HUES48 (cell line): ENCODE measurements at regions not wholly inside any gene's neighbourhood (a gene's known extent, or its start where the extent isn't known, plus 50 kb on each side); places are given as distances from the start of the nearest gene placed in this dataset.
"Not testable (repeated sequence)": the region's sequence is repeated elsewhere in the genome, so short reads cannot be mapped to it uniquely, and the experiment has no call there.

Experiments
- H3K27ac ChIP-seq: one replicate; pipeline ENCODE4 v1.7.0; 2013; ENCODE audit warnings: low read depth, low read length, inconsistent platforms
- H3K27me3 ChIP-seq: 2 replicates; pipeline ENCODE4 v1.6.1; 2013; ENCODE audit warnings: mild to moderate bottlenecking, low read length; ENCODE audit not compliant: control insufficient read depth, insufficient read depth
- H3K36me3 ChIP-seq: 2 replicates; pipeline ENCODE4 v1.6.1; 2013; ENCODE audit warnings: low read length; ENCODE audit not compliant: control insufficient read depth, insufficient read depth
- H3K4me1 ChIP-seq: 2 replicates; pipeline ENCODE4 v1.6.1; 2013; ENCODE audit warnings: mild to moderate bottlenecking, low read length; ENCODE audit not compliant: control insufficient read depth, insufficient read depth
- H3K4me3 ChIP-seq: 2 replicates; pipeline ENCODE4 v1.5.1; 2013; ENCODE audit warnings: mild to moderate bottlenecking, low read depth, low read length
- H3K9ac ChIP-seq: 2 replicates; pipeline ENCODE4 v1.6.1; 2013; ENCODE audit warnings: mild to moderate bottlenecking, low read depth, low read length, moderate library complexity
- H3K9me3 ChIP-seq: 2 replicates; pipeline ENCODE4 v1.6.1; 2013; ENCODE audit warnings: low read length; ENCODE audit not compliant: control insufficient read depth, insufficient read depth

GRCh38 chr1:209173796-209174195 lies 409.7 kb upstream of the CAMK1G start:
- not testable (repeated sequence) for H3K27ac ChIP-seq, H3K36me3 ChIP-seq, H3K9me3 ChIP-seq, H3K27me3 ChIP-seq, H3K4me3 ChIP-seq, H3K9ac ChIP-seq, H3K4me1 ChIP-seq

GRCh38 chr1:209176866-209177430 lies 406.6 kb upstream of the CAMK1G start:
- no peak overlapping the region for H3K27ac ChIP-seq
- no peaks in the 10 kb centered on the region for H3K27me3 ChIP-seq
- H3K4me1 ChIP-seq: no peaks in the 10 kb centered on the region
- peaks cover 4% of the 10 kb centered on the region; the same call in 1 of the 2 replicates for H3K9me3 ChIP-seq
- H3K9ac ChIP-seq: no peak overlapping the region
- no peak overlapping the region for H3K4me3 ChIP-seq
- H3K36me3 ChIP-seq: no peaks in the 10 kb centered on the region

- Histone ChIP-seq H3K27me3 (no peaks in the 10 kb centered on the region), H3K36me3 (no peaks in the 10 kb centered on the region), H3K4me1 (no peaks in the 10 kb centered on the region), H3K9ac (no peak overlapping the region), H3K27ac (no peak overlapping the region), H3K4me3 (no peak overlapping the region), H3K9me3 (peaks cover 13% of the 10 kb centered on the region; the same call in 1 of the 2 replicates)
These were observed 400.3 kb upstream of the CAMK1G start for GRCh38 chr1:209183195-209183594.

GRCh38 chr1:209187589-209187988 lies 395.9 kb upstream of the CAMK1G start:
- Histone ChIP-seq H3K36me3 (no peaks in the 10 kb centered on the region), H3K4me1 (peaks cover 12% of the 10 kb centered on the region), H3K27ac (no peak overlapping the region), H3K4me3 (no peak overlapping the region), H3K27me3 (no peaks in the 10 kb centered on the region), H3K9ac (no peak overlapping the region), H3K9me3 (peaks cover 12% of the 10 kb centered on the region; the same call in 1 of the 2 replicates)

DNA sequence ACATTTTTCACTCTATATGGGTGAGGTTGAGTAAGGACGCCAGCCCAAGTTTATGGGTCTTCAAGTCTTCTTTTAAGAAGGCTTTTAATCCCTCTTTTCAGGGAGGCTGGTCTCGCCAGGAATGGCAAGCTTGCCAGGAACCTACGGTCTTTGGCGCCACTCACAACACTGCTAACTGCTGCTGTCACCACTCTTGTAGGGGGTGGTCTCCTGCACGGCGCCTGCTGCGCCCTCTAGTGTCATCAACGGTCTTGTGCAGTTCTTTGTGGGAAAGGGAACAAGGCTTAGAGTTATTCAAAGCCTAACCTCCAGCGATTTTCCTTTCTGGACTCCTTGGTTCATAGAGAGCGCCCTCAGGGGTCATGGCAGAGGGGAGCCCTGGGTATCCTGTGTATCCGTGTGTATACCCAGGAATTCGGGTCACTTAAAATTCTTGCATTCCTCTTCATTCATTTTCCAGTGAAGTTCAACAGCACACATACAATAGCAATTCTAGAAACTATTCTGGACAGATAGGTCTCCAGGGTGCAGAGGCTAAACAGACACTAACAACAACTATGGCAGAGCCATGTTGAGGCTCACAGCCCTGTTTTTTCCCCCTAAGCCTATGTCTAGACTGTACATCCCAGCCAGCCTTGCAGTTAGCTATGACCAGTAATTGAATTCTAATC lies 392.8 kb upstream of the CAMK1G start:
- Histone ChIP-seq H3K4me3 (no peak overlapping the region), H3K27ac (no peak overlapping the region), H3K27me3 (no peaks in the 10 kb centered on the region), H3K4me1 (peaks cover 17% of the 10 kb centered on the region), H3K36me3 (no peaks in the 10 kb centered on the region), H3K9ac (no peak overlapping the region), H3K9me3 (peaks cover 12% of the 10 kb centered on the region)

- peaks cover 17% of the 10 kb centered on the region for H3K4me1 ChIP-seq
- H3K9ac ChIP-seq: no peak overlapping the region
- H3K27me3 ChIP-seq: no peaks in the 10 kb centered on the region
- H3K4me3 ChIP-seq: no peak overlapping the region
- no peak overlapping the region for H3K27ac ChIP-seq
- H3K9me3 ChIP-seq: peaks cover 17% of the 10 kb centered on the region
- no peaks in the 10 kb centered on the region for H3K36me3 ChIP-seq
These were observed 392.3 kb upstream of the CAMK1G start for GRCh38 chr1:209191262-209191634.

GRCh38 chr1:209196140-209196539 lies 387.4 kb upstream of the CAMK1G start:
- H3K9me3 ChIP-seq: peaks cover 22% of the 10 kb centered on the region
- no peak overlapping the region for H3K4me3 ChIP-seq
- H3K27ac ChIP-seq: no peak overlapping the region
- H3K9ac ChIP-seq: no peak overlapping the region
- no peaks in the 10 kb centered on the region for H3K36me3 ChIP-seq
- peaks cover 37% of the 10 kb centered on the region for H3K4me1 ChIP-seq
- H3K27me3 ChIP-seq: no peaks in the 10 kb centered on the region

GRCh38 chr1:209198961-209199750 lies 384.4 kb upstream of the CAMK1G start:
- Histone ChIP-seq H3K27ac (peak overlapping the region; percentile 95), H3K9ac (peak overlapping the region; percentile 49; the same call in 1 of the 2 replicates), H3K27me3 (no peaks in the 10 kb centered on the region), H3K36me3 (no peaks in the 10 kb centered on the region), H3K4me3 (peak overlapping the region; percentile 33; the same call in 1 of the 2 replicates), H3K9me3 (peaks cover 22% of the 10 kb centered on the region), H3K4me1 (peaks cover 34% of the 10 kb centered on the region)

DNA sequence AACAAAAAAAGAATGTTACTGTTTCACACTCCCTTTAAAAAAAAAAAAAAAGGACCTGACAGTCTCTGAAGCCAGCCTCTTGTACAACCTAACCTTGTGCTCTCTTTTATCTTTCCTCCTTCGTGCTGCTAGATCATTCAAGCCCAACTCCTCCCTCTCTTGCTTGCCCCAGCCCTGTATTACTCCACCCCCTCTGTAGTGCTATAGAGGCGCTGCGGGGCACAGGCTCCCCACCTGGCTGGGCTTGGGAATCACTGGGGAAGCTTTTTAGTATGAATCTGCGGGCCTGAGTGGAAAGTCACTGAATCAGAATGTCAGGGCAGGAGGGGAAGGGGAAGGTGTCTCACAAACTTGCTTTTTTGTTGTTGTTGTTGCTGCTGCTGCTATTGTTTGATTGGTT lies 383.7 kb upstream of the CAMK1G start:
- H3K9ac ChIP-seq: peak overlapping the region; percentile 49; the same call in 1 of the 2 replicates
- H3K4me3 ChIP-seq: peak overlapping the region; percentile 28; the same call in 1 of the 2 replicates
- H3K36me3 ChIP-seq: no peaks in the 10 kb centered on the region
- H3K9me3 ChIP-seq: peaks cover 19% of the 10 kb centered on the region
- H3K4me1 ChIP-seq: peaks cover 34% of the 10 kb centered on the region
- H3K27ac ChIP-seq: peak overlapping the region; percentile 95
- H3K27me3 ChIP-seq: no peaks in the 10 kb centered on the region

DNA sequence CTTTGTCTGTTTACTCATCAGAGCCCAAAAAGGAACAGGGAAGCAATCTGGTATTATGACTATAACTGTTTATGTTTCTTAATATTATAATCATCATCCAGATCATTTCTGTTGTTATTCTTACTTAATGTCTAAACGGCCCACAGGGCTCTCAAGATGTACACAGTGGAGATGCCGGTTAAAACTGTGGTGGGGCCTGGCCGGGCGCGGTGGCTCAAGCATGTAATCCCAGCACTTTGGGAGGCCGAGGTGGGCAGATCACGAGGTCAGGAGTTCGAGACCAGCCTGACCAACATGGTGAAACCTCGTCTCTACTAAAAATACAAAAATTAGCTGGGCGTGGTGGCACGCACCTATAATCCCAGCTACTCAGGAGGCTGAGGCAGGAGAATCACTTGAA lies 381.2 kb upstream of the CAMK1G start:
- peaks cover 40% of the 10 kb centered on the region for H3K4me1 ChIP-seq
- not testable (repeated sequence) for H3K4me3 ChIP-seq, H3K9me3 ChIP-seq, H3K27me3 ChIP-seq, H3K36me3 ChIP-seq, H3K27ac ChIP-seq, H3K9ac ChIP-seq
